ENCODE measurements at regions not wholly inside any gene's neighbourhood (a gene's known extent, or its start where the extent isn't known, plus 50 kb on each side); places are given as distances from the start of the nearest gene placed in this dataset.
"Not testable (repeated sequence)": the region's sequence is repeated elsewhere in the genome, so short reads cannot be mapped to it uniquely, and the experiment has no call there.

- DNase-seq (ENCODE audit: low spot score): no peak
- Histone ChIP-seq H3K4me2 (no peak overlapping the region), H3K27me3 (no peaks in the 10 kb centered on the region), H3K9me3 (ENCODE audit: low read depth) (no peaks in the 10 kb centered on the region), H3K4me3 (no peak overlapping the region), H3K9me2 (replicated peaks; ENCODE audit: insufficient read depth) (no peaks in the 10 kb centered on the region), H3K4me1 (ENCODE audit: insufficient read depth) (no peaks in the 10 kb centered on the region), H3K36me3 (replicated peaks; ENCODE audit: insufficient read depth, low read depth) (no peaks in the 10 kb centered on the region), H2AFZ (no peak overlapping the region), H3K79me2 (no peaks in the 10 kb centered on the region), H3K27ac (no peak overlapping the region), H4K20me1 (ENCODE audit: insufficient read depth, poor library complexity, severe bottlenecking) (no peaks in the 10 kb centered on the region)
- WGBS (ENCODE audit: low lambda C conversion rate, missing lambda C conversion rate): 86% methylated on average over 2 of the region's 2 CpGs
- no peak for TF ChIP-seq EZH2 (IDR thresholded peaks at IDR 0.05; ENCODE audit: borderline replicate concordance)
- no peak for TF ChIP-seq EZH2phosphoT487 (IDR thresholded peaks at IDR 0.05; ENCODE audit: low read depth, severe bottlenecking, unreplicated experiment)
- TF ChIP-seq, protein P1, sequence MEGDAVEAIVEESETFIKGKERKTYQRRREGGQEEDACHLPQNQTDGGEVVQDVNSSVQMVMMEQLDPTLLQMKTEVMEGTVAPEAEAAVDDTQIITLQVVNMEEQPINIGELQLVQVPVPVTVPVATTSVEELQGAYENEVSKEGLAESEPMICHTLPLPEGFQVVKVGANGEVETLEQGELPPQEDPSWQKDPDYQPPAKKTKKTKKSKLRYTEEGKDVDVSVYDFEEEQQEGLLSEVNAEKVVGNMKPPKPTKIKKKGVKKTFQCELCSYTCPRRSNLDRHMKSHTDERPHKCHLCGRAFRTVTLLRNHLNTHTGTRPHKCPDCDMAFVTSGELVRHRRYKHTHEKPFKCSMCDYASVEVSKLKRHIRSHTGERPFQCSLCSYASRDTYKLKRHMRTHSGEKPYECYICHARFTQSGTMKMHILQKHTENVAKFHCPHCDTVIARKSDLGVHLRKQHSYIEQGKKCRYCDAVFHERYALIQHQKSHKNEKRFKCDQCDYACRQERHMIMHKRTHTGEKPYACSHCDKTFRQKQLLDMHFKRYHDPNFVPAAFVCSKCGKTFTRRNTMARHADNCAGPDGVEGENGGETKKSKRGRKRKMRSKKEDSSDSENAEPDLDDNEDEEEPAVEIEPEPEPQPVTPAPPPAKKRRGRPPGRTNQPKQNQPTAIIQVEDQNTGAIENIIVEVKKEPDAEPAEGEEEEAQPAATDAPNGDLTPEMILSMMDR (IDR thresholded peaks at IDR 0.05; ENCODE audit: poor library complexity): no peak
Observed at GRCh38 chr5:108505608-108506007, 123.7 kb upstream of the FBXL17 start.

GRCh38 chr5:108504974-108505373 is 123.1 kb upstream of the FBXL17 start:
- Histone ChIP-seq H3K27ac (no peak overlapping the region), H3K79me2 (no peaks in the 10 kb centered on the region), H3K4me3 (no peak overlapping the region), H3K27me3 (no peaks in the 10 kb centered on the region), H2AFZ (no peak overlapping the region), H4K20me1 (ENCODE audit: insufficient read depth, poor library complexity, severe bottlenecking) (no peaks in the 10 kb centered on the region), H3K9me3 (ENCODE audit: low read depth) (no peaks in the 10 kb centered on the region), H3K4me2 (no peak overlapping the region), H3K4me1 (ENCODE audit: insufficient read depth) (no peaks in the 10 kb centered on the region), H3K9me2 (replicated peaks; ENCODE audit: insufficient read depth) (no peaks in the 10 kb centered on the region), H3K36me3 (replicated peaks; ENCODE audit: insufficient read depth, low read depth) (no peaks in the 10 kb centered on the region)
- WGBS (ENCODE audit: low lambda C conversion rate, missing lambda C conversion rate): 100% methylated on average over 1 of the region's 1 CpG
- TF ChIP-seq, protein P1 (IDR thresholded peaks at IDR 0.05; ENCODE audit: poor library complexity): no peak
- TF ChIP-seq EZH2 (IDR thresholded peaks at IDR 0.05; ENCODE audit: borderline replicate concordance): no peak
- TF ChIP-seq EZH2phosphoT487 (IDR thresholded peaks at IDR 0.05; ENCODE audit: low read depth, severe bottlenecking, unreplicated experiment): no peak
- no peak for DNase-seq (ENCODE audit: low spot score)

DNA sequence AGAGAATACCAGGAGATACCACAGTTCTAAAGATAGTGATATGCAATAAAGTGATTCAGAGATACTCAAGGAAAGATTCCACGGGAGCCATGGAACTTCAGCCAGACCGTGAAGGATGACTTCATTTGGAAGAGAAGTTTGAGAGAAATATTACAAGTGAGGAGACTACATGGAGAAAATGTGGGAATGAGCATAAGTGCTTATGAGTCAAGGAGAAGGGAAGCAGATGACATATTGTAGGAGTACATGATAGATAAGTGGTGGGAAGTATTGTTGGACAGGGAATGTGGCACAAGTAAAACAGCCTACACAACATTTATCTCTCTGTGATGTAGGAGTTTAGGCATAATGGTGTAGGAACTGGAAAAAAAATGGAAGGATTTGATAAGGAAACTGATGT is 122.1 kb upstream of the FBXL17 start:
- no peaks in the 10 kb centered on the region for H3K27me3 ChIP-seq
- H3K4me2 ChIP-seq: no peak overlapping the region
- no peaks in the 10 kb centered on the region for H4K20me1 ChIP-seq (ENCODE audit: insufficient read depth, poor library complexity, severe bottlenecking)
- H3K79me2 ChIP-seq: no peaks in the 10 kb centered on the region
- no peak overlapping the region for H2AFZ ChIP-seq
- H3K9me2 ChIP-seq (replicated peaks; ENCODE audit: insufficient read depth): no peaks in the 10 kb centered on the region
- H3K4me3 ChIP-seq: no peak overlapping the region
- H3K36me3 ChIP-seq (replicated peaks; ENCODE audit: insufficient read depth, low read depth): no peaks in the 10 kb centered on the region
- TF ChIP-seq, protein P1 (IDR thresholded peaks at IDR 0.05; ENCODE audit: poor library complexity): no peak
- TF ChIP-seq EZH2 (IDR thresholded peaks at IDR 0.05; ENCODE audit: borderline replicate concordance) (no peak), EZH2phosphoT487 (IDR thresholded peaks at IDR 0.05; ENCODE audit: low read depth, severe bottlenecking, unreplicated experiment) (no peak)
- no peak for DNase-seq (ENCODE audit: low spot score)
- no peaks in the 10 kb centered on the region for H3K4me1 ChIP-seq (ENCODE audit: insufficient read depth)
- H3K27ac ChIP-seq: no peak overlapping the region
- H3K9me3 ChIP-seq (ENCODE audit: low read depth): no peaks in the 10 kb centered on the region
- WGBS (ENCODE audit: low lambda C conversion rate, missing lambda C conversion rate): 81% methylated on average over 2 of the region's 2 CpGs

GRCh38 chr5:108495615-108496014 is 113.7 kb upstream of the FBXL17 start:
- H4K20me1 ChIP-seq (ENCODE audit: insufficient read depth, poor library complexity, severe bottlenecking); DNase-seq (ENCODE audit: low spot score); H3K4me3 ChIP-seq; H3K27me3 ChIP-seq; H3K9me2 ChIP-seq (replicated peaks; ENCODE audit: insufficient read depth); H3K9me3 ChIP-seq (ENCODE audit: low read depth); H3K4me2 ChIP-seq; H3K4me1 ChIP-seq (ENCODE audit: insufficient read depth); H3K79me2 ChIP-seq; H2AFZ ChIP-seq; H3K36me3 ChIP-seq (replicated peaks; ENCODE audit: insufficient read depth, low read depth); H3K27ac ChIP-seq: not testable (repeated sequence)
- 75% methylated on average over 3 of the region's 3 CpGs for WGBS (ENCODE audit: low lambda C conversion rate, missing lambda C conversion rate)
